Activated naive CD4-positive, alpha-beta T cell treated with anti-CD3 and anti-CD28 coated beads, Interleukin-2, amount 50 U/mL, for 72 hours (primary cell): ENCODE measurements at regions not wholly inside any gene's neighbourhood (a gene's known extent, or its start where the extent isn't known, plus 50 kb on each side); places are given as distances from the start of the nearest gene placed in this dataset.
"Not testable (repeated sequence)": the region's sequence is repeated elsewhere in the genome, so short reads cannot be mapped to it uniquely, and the experiment has no call there.

Experiments used
- ATAC-seq, 2 donors: fragments of 150-1000 bp; cut with Tn5 transposase; 2 replicates each; pipeline ENCODE4 v1.10.0; 2021; ENCODE audit warnings: mild to moderate bottlenecking in 2 of 2, moderate library complexity in 2 of 2
- DNase-seq, 2 donors: peaks; one replicate each; pipeline ENCODE4 v3.0.0; 2021 to 2022; ENCODE audit warnings: low spot score in 2 of 2
- H3K27ac Mint-ChIP-seq, 2 donors: one replicate each; pipeline ENCODE4 v1.8.0; 2022; ENCODE audit warnings: mild to moderate bottlenecking in 2 of 2, mixed read lengths in 2 of 2
- H3K36me3 Mint-ChIP-seq, 2 donors: one replicate each; pipeline ENCODE4 v1.8.0; 2022; ENCODE audit warnings: mixed read lengths in 2 of 2
- H3K9me3 Mint-ChIP-seq, 2 donors: one replicate each; pipeline ENCODE4 v1.8.0; 2022; ENCODE audit warnings: mixed read lengths in 2 of 2

DNA sequence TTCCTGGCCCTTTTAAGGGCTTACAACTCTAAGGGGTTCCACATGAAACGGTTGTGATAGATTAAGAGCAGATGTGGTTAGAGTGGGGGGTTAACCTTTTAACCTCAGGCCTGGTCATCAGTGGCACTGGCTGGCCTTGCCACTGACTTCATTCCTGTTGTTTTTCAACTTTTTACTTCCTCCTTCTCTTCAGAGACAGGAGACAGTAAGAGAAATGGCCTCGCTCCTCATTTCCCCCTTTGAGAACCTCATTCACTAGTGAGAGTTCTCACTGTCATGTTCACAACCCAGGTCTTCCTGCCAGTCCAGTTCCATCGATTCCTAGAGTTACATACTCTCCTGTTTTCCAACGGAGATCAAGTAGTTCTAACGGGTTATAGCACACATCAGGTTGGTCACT lies 101.6 kb upstream of the SLC1A4 start:
- peak overlapping the region in 1 of 2 donors; percentile 55 for H3K27ac Mint-ChIP-seq
- H3K36me3 Mint-ChIP-seq, result no peaks in the 10 kb centered on the region
- no peaks in the 10 kb centered on the region for H3K9me3 Mint-ChIP-seq
- DNase-seq (no peak), ATAC-seq (no peak)

DNA sequence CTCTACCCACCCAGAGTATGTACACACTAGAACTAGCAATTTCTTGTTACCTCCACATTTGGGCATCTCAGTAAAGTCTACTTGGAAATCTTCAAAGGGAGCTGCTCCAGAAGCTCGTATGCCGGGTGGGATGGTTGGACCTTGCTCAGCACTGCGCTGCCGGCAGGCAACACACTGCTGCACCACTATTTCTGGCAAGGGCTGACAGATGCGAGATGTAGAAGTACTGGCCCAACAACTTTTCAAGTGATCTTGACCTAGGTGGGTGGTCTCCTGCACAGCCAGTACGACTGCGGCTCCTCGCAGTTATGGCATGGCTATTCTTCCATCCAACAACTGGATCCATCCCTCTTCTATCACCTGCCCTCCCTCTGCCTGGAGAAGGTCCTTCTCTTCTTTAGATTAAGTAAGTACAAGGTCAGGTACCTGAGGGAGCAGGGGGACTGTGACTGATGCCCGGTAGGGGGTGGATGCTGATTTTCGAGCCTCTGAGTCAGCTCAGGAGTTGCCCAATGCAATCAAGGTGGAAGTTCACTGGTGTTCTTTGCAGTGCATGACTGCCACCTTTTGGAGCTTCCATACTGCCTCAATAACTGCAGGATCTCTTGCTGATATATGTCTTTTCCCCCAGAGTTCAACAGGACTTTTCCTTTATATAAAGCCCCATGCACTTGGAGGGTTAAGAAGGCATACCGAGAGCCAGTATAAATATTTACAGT lies 100.4 kb upstream of the SLC1A4 start:
- ATAC-seq, result no peak

DNA sequence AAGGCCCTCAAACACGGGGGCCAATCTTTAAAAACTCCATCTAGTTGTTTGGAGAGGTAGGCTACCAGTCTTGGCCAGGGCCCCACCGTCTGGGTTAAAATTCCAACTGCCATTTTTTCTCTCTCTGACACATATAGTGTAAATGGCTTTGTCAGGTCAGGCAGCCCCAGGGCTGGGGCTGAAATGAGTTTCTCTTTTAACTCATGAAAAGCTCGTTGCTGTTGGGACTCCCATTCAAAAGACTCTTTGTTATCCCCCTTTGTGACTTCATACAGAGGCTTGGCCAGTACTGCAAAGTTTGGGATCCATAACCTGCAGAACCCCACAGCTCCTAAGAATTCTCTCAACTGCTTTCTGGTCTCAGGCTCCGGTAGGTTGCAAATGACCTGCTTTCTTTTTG lies 99.4 kb upstream of the SLC1A4 start:
- H3K36me3 Mint-ChIP-seq, result no peaks in the 10 kb centered on the region
- ATAC-seq (no peak), DNase-seq (no peak)
- no peaks in the 10 kb centered on the region for H3K9me3 Mint-ChIP-seq
- no peak overlapping the region for H3K27ac Mint-ChIP-seq

More for the DNA sequence above, 100.4 kb upstream of the SLC1A4 start:
- no peak overlapping the region for H3K27ac Mint-ChIP-seq
- no peaks in the 10 kb centered on the region for H3K9me3 Mint-ChIP-seq
- DNase-seq, result no peak
- no peaks in the 10 kb centered on the region for H3K36me3 Mint-ChIP-seq

- H3K36me3 Mint-ChIP-seq, DNase-seq, H3K27ac Mint-ChIP-seq: not testable (repeated sequence)
Measured at GRCh38 chr2:64896572-64896971, 92.6 kb upstream of the SLC1A4 start.

GRCh38 chr2:64899081-64899865 lies 89.9 kb upstream of the SLC1A4 start:
- no peak overlapping the region for H3K27ac Mint-ChIP-seq

More at GRCh38 chr2:64896572-64896971, 92.6 kb upstream of the SLC1A4 start:
- H3K9me3 Mint-ChIP-seq, ATAC-seq: not testable (repeated sequence)

GRCh38 chr2:64899876-64900275 lies 89.3 kb upstream of the SLC1A4 start:
- ATAC-seq, H3K27ac Mint-ChIP-seq, H3K36me3 Mint-ChIP-seq, DNase-seq, H3K9me3 Mint-ChIP-seq: not testable (repeated sequence)

More at GRCh38 chr2:64899081-64899865, 89.9 kb upstream of the SLC1A4 start:
- Mint-ChIP-seq H3K9me3 (no peaks in the 10 kb centered on the region), H3K36me3 (no peaks in the 10 kb centered on the region)
- no peak for DNase-seq
- no peak for ATAC-seq

DNA sequence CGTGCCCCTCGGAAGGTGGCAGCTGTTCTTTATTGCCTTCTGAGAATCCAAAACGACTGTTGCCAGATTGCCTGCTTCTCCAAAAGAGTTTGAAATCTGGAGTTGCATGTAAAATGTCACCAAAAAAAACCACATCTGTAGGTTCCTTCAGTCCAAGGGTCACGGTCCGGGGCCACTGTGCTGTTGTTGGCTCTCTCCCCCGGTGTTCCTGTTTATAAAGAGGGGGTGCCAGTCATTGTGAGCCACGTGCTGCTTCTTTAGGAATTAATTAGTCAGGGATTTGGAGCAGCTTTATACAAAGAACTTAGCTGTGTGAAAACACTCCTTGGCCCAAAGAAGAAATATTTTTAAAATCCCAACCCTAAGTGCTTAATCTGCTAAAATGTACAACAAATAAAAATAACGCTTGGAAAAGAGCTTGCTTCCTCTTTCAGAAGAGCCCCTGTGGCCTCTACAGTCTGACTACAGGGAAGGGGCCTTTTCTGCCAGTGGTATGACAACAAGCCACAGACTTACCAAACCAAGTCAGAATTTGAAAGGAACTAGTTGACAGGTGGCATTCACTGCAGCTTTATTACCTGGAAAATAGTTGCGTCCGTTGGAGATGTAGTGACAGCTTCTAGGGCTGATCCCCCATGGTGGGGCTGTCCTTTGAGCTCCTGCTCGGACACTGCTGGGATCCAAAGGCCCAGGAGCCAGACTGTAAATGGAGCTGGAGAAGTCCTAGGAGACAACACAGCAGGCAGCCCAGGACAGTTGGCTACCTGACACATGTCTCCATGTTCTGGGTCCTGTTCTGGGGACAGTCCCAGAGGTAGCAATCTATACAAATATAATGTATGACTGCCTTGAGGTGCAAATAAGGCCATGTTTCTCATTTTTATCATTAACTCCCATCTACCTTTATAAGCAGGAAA lies 84.5 kb upstream of the SLC1A4 start:
- Mint-ChIP-seq H3K9me3 (no peaks in the 10 kb centered on the region), H3K36me3 (no peaks in the 10 kb centered on the region), H3K27ac (no peak overlapping the region)
- no peak for DNase-seq
- peak in 1 of 2 donors; percentile 22 for ATAC-seq

DNA sequence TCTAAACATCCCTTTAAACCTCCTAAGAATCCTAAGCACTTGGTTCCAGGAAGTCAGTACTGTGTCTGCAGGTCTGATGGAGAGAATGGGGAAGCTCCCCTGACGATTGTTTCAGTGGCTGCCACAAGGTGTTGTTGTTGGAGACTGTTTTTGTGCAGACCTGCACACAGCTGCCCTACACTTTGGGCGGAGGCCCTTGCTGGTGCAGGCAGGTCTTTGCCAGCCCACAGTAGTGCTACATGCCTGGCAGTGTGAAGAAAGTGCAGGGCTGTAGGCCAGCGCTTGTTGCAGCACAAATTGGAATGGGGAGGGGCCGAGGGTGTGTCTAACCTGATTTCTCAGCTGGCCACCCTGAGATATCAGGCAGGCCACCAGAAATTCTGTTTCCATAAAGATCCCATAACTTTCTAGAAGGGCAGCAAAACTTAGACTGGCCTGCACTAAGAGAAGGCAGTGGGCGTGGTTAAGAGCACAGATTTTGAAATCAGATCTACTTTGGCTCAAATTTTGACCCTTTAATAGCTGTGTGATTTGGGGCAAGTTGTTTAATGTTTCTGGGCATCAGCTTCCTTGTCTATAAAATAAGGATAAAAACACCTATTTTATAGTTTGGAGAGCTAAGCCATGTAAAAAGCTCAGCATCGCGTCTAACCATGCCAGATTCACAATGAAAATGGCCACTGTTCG lies 83.7 kb upstream of the SLC1A4 start:
- no peak for DNase-seq
- Mint-ChIP-seq H3K36me3 (no peaks in the 10 kb centered on the region), H3K9me3 (no peaks in the 10 kb centered on the region), H3K27ac (no peak overlapping the region)
- ATAC-seq, result no peak

DNA sequence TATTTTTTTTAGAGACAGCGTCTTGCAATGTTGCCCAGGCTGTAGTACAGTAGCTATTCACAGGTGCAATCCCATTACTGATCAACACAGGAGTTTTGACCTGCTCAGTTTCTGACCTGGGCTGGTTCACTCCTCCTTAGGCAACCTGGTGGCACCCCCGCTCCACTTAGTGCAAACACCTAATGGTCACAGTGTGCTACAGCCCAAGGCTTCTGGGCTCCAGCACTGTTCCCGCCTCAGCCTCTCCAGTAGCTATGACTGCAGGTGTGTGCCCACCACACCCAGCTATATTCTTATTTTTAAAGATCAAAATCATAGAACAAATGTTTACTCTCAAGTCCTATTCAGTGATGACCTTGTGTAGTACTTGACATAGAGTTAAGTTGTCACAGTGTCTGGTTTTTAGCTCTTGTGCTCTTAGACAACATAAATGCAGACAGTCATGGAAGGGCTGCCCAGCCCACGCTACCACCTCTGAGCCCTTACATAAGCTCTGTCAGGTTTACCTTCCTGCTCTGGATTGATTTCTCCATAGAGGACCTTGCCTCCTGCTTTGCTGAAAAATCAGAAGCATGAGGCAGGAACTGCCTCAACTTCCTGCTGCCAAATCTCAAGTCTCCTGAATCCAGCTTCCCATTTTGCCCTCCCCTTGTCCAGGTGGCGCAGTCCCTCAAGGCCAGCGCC lies 82.2 kb upstream of the SLC1A4 start:
- no peaks in the 10 kb centered on the region for H3K9me3 Mint-ChIP-seq

DNA sequence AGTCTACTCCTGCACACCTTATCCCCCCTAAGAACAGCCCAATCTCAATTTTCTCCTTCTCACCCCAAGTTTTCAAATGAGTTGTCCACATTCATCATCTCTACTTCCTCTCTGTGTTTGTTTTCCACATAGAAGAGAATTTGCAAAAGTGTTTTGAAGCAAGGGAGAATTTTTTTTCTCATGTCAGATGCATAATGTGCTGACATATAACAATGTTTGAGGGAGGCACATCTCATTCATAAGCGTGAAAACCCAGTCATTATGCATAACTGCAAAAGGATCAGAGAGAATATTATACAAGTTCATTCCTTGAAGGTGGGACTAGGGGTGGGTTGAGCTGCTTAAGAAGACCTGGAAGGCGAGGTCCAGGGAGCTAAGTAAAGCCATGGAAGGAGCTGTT lies 80.8 kb upstream of the SLC1A4 start:
- no peak for DNase-seq
- H3K27ac Mint-ChIP-seq, result no peak overlapping the region
- H3K9me3 Mint-ChIP-seq, result no peaks in the 10 kb centered on the region
- H3K36me3 Mint-ChIP-seq, result no peaks in the 10 kb centered on the region
- ATAC-seq, result no peak

More for the DNA sequence above, 82.2 kb upstream of the SLC1A4 start:
- H3K36me3 Mint-ChIP-seq, result no peaks in the 10 kb centered on the region
- DNase-seq, result no peak
- H3K27ac Mint-ChIP-seq, result no peak overlapping the region
- ATAC-seq, result no peak

GRCh38 chr2:64910523-64910922 lies 78.7 kb upstream of the SLC1A4 start:
- Mint-ChIP-seq H3K9me3 (no peaks in the 10 kb centered on the region), H3K27ac (no peak overlapping the region), H3K36me3 (no peaks in the 10 kb centered on the region)
- no peak for ATAC-seq
- no peak for DNase-seq

DNA sequence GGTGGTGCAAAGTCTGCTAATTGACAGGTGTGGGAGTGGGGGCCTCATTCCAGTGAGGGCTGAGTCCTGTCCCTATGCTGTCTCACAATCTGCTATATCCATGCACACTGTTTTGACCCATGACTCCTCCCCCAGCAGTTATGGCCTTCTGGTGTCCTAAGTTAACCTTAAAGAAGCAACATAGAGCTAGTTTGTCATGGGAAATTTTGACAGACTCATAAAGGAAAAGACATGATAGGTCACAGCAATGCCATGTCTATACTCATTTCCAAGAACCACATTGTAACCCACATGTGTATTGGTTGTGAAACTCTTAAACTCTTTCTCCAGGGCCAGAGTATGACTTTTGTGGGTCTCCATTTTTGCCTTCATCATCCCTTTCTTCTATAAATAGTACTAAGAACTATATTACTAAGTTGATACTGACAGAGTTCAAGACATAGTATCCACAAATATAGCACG lies 78.2 kb upstream of the SLC1A4 start:
- no peaks in the 10 kb centered on the region for H3K36me3 Mint-ChIP-seq
- DNase-seq (no peak), ATAC-seq (peak; percentile 90 to 92)
- no peak overlapping the region for H3K27ac Mint-ChIP-seq
- H3K9me3 Mint-ChIP-seq, result no peaks in the 10 kb centered on the region

GRCh38 chr2:64913357-64913869 lies 75.8 kb upstream of the SLC1A4 start:
- Mint-ChIP-seq H3K36me3 (no peaks in the 10 kb centered on the region), H3K9me3 (no peaks in the 10 kb centered on the region), H3K27ac (no peak overlapping the region)
- DNase-seq (no peak), ATAC-seq (no peak)

- DNase-seq (no peak), ATAC-seq (no peak)
- Mint-ChIP-seq H3K27ac (no peak overlapping the region), H3K36me3 (no peaks in the 10 kb centered on the region), H3K9me3 (no peaks in the 10 kb centered on the region)
Measured at GRCh38 chr2:64914247-64914646, 75.0 kb upstream of the SLC1A4 start.

DNA sequence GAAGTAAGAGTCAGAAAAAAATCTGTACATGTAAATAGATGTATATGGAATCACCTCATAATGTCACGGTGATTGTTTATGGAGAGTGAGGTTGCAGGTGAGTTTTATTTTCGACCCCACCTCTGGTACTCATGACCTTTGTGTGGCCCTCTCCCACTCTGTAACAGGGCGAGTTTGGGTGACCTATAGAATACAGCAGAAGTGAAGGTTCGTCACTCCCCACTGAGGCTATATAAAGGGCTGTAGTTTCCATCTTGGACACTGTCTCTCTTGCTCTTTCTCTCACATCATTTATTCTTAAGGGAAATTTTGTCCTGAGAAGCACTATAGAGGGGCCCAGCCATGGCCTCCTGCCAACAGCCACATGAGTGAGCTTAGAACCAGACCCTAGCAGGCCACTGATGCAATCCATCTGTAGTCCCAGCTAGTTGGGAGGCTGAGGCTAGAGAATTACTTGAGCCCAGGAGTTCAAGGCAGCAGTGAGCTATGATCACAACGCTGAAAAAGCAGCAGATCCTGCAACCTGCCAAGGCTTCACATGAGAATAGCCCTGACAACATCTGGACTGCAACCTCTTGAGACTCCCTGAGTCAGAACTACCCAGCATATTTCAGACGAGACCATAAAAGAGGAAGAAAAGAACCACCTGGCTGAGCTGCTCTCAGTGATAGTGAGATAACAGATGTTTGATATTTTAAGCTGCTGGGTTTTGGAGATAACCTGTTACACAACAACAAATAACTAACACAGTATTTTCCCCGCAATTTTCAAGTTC lies 74.3 kb upstream of the SLC1A4 start:
- Mint-ChIP-seq H3K9me3 (no peaks in the 10 kb centered on the region), H3K27ac (no peak overlapping the region), H3K36me3 (no peaks in the 10 kb centered on the region)
- no peak for DNase-seq
- no peak for ATAC-seq
